Heart left ventricle (tissue), 13 donors: ENCODE measurements at regions not wholly inside any gene's neighbourhood (a gene's known extent, or its start where the extent isn't known, plus 50 kb on each side); places are given as distances from the start of the nearest gene placed in this dataset.

Experiments used
- POLR2A ChIP-seq, 2 donors: fragments of 450-650 bp; IDR thresholded peaks; one replicate each; pipeline ENCODE4 v1.6.1; 2017; ENCODE audit warnings: antibody characterized with exemption in 2 of 2, mild to moderate bottlenecking in 2 of 2, moderate library complexity in 2 of 2
- TF ChIP-seq, protein P1 (sequence below), 12 donors: fragments of 200-600 bp; sonication (generic) in 4 of 12; IDR thresholded peaks; one replicate each; pipeline versions ENCODE4 v1.5.0 to v1.8.0; 2018 to 2022; ENCODE audit warnings: antibody characterized with exemption in 12 of 12, mild to moderate bottlenecking in 5 of 12
- donor health status: ischemic (EF 13 %, LVEDD 7.1; RV severe dilation, severe dysfunction).
- donor health status: DM: no; HTN: yes; CAD: no.
- donor health status: DM: no; HTN: no; CAD: no.
- donor health status: ischemic (EF 25% LVEDD 6.9; RV normal size, moderate dysfunction).
- donor health status: ischemic (EF 25% LVEDD 5.7; RV mildly dilated, moderate dysfunction).
- donor health status: ischemic (EF 35%, LVEDD 5.7; RV mildly dilated, moderate dysfunction).
- donor health status: nonischemic (EF 11% LVEDD 7.7; RV severe dilation, severe dysfunction).
- donor health status: DM: yes; HTN: yes; CAD: no.
- donor health status: PGD.
- donor health status: ischemic (EF 29% LVEDD 5.4; RV normal size, mild dysfunction).
- donor health status: nonischemic (EF 23%, LVEDD 6.1; RV moderate dilation, normal function).

DNA sequence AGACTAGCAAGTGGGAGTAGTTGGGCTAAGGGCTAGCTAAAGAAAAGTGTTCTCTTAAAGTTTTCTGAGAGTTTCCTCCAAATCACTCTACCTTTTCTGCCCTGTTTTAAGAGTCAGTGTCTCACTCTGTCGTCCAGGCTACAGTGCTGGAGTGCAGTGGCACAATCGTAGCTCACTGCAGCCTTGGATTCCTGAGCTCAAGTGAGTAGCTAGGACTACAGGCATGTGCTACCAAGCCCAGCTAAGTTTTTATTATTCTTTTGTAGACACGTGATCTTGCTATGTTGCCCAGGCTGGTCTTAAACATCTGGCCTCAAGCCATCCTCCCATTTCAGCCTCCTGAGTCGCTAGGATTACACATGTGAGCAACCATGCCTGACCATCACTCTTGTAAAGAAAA, 378.9 kb downstream of the CAAP1 start:
- no peak for TF ChIP-seq POLR2A (IDR thresholded peaks at IDR 0.05)
- TF ChIP-seq, protein P1, sequence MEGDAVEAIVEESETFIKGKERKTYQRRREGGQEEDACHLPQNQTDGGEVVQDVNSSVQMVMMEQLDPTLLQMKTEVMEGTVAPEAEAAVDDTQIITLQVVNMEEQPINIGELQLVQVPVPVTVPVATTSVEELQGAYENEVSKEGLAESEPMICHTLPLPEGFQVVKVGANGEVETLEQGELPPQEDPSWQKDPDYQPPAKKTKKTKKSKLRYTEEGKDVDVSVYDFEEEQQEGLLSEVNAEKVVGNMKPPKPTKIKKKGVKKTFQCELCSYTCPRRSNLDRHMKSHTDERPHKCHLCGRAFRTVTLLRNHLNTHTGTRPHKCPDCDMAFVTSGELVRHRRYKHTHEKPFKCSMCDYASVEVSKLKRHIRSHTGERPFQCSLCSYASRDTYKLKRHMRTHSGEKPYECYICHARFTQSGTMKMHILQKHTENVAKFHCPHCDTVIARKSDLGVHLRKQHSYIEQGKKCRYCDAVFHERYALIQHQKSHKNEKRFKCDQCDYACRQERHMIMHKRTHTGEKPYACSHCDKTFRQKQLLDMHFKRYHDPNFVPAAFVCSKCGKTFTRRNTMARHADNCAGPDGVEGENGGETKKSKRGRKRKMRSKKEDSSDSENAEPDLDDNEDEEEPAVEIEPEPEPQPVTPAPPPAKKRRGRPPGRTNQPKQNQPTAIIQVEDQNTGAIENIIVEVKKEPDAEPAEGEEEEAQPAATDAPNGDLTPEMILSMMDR (IDR thresholded peaks at IDR 0.05) = no peak
